HepG2 (cell line): ENCODE measurements at regions not wholly inside any gene's neighbourhood (a gene's known extent, or its start where the extent isn't known, plus 50 kb on each side); places are given as distances from the start of the nearest gene placed in this dataset.
A peak's percentile ranks its signal among the peaks of the same experiment; 100 is the strongest.

Experiments used
- FOXA1 ChIP-seq, 2 experiments: fragments of 450-650 bp in 1 of 2; sonication (generic) in 1 of 2; formaldehyde crosslinking in 1 of 2; IDR thresholded peaks; 2 replicates each; pipeline versions ENCODE4 v1.4.0 to v1.6.1; 2016 to 2020; ENCODE audit warnings: missing genetic modification reagents in 1 of 2
- HMGA1 ChIP-seq: sonication (generic); formaldehyde crosslinking; conservative IDR thresholded peaks from 2 replicates; pipeline ENCODE4 v1.4.0; 2020; ENCODE audit warnings: missing genetic modification reagents
- HNF1A ChIP-seq, 2 experiments: sonication (generic) in 1 of 2; formaldehyde crosslinking in 1 of 2; IDR thresholded peaks; 2 replicates each; pipeline versions ENCODE4 v1.4.0 to v1.6.1; 2016 to 2020; ENCODE audit warnings: borderline replicate concordance in 1 of 2, low read depth in 1 of 2, mild to moderate bottlenecking in 1 of 2, missing genetic modification reagents in 1 of 2
- HNRNPUL1 ChIP-seq: fragments of 200-400 bp; formaldehyde crosslinking; IDR thresholded peaks from 2 replicates; pipeline ENCODE4 v1.6.1; 2017; ENCODE audit warnings: low read depth, mild to moderate bottlenecking, low read length, moderate library complexity
- IRF9 ChIP-seq: sonication (generic); formaldehyde crosslinking; IDR thresholded peaks from 2 replicates; pipeline ENCODE4 v1.8.0; 2022; ENCODE audit warnings: missing genetic modification reagents, mild to moderate bottlenecking, borderline replicate concordance
- JARID2 ChIP-seq: sonication (generic); formaldehyde crosslinking; IDR thresholded peaks from 2 replicates; pipeline ENCODE4 v1.8.1; 2023; ENCODE audit warnings: missing genetic modification reagents, inconsistent platforms; ENCODE audit not compliant: insufficient replicate concordance
- KAT8 ChIP-seq: IDR thresholded peaks from 2 replicates; pipeline ENCODE4 v1.6.1; 2016; ENCODE audit warnings: missing genetic modification reagents, missing compliant biosample characterization
- KDM2A ChIP-seq: sonication (generic); formaldehyde crosslinking; IDR thresholded peaks from 2 replicates; pipeline ENCODE4 v1.4.0; 2020; ENCODE audit warnings: low read depth, missing genetic modification reagents, borderline replicate concordance
- NKX3-1 ChIP-seq: sonication (generic); formaldehyde crosslinking; IDR thresholded peaks from 2 replicates; pipeline ENCODE4 v1.5.0; 2020; ENCODE audit warnings: missing genetic modification reagents
- RELA ChIP-seq: sonication (generic); formaldehyde crosslinking; IDR thresholded peaks from 2 replicates; pipeline ENCODE4 v1.4.0; 2020; ENCODE audit warnings: missing genetic modification reagents
- RXRB ChIP-seq: IDR thresholded peaks from 2 replicates; pipeline ENCODE4 v1.6.1; 2016; ENCODE audit warnings: borderline replicate concordance, missing genetic modification reagents, missing compliant biosample characterization
- SOX5 ChIP-seq: IDR thresholded peaks from 2 replicates; pipeline ENCODE4 v1.6.1; 2016; ENCODE audit warnings: borderline replicate concordance
- ZMYM4 ChIP-seq: sonication (generic); formaldehyde crosslinking; IDR thresholded peaks from 2 replicates; pipeline ENCODE4 v1.8.1; 2023; ENCODE audit warnings: mild to moderate bottlenecking, missing genetic modification reagents
- ZNF282 ChIP-seq: fragments of 450-650 bp; IDR thresholded peaks from 2 replicates; pipeline ENCODE4 v1.6.1; 2018; ENCODE audit not compliant: partially characterized antibody
- ZNF33B ChIP-seq: sonication (generic); formaldehyde crosslinking; IDR thresholded peaks from 2 replicates; pipeline ENCODE4 v1.5.1; 2020; ENCODE audit warnings: mild to moderate bottlenecking, missing genetic modification reagents
- ZNF367 ChIP-seq: sonication (generic); formaldehyde crosslinking; IDR thresholded peaks from 2 replicates; pipeline ENCODE4 v1.4.0; 2020; ENCODE audit warnings: missing genetic modification reagents, borderline replicate concordance
- ZNF570 ChIP-seq: sonication (generic); formaldehyde crosslinking; IDR thresholded peaks from 2 replicates; pipeline ENCODE4 v1.4.0; 2020; ENCODE audit warnings: mild to moderate bottlenecking, missing genetic modification reagents, borderline replicate concordance
- ZNF644 ChIP-seq: IDR thresholded peaks from 2 replicates; pipeline ENCODE4 v1.6.1; 2016; ENCODE audit warnings: low read depth
- TF ChIP-seq, protein P1 (sequence below): IDR thresholded peaks from 2 replicates; pipeline ENCODE4 v1.4.0; 2020; ENCODE audit warnings: mild to moderate bottlenecking, missing genetic modification reagents
- TF ChIP-seq, protein P2 (sequence below): sonication (generic); formaldehyde crosslinking; IDR thresholded peaks from 2 replicates; pipeline ENCODE4 v1.5.0; 2020; ENCODE audit warnings: mild to moderate bottlenecking, missing genetic modification reagents, moderate library complexity

- no peak for TF ChIP-seq FOXA1 (IDR thresholded peaks at IDR 0.05)
- TF ChIP-seq FOXA1 (CRISPR knock-in tag; IDR thresholded peaks at IDR 0.05) = peak; percentile 60
- TF ChIP-seq RXRB (CRISPR knock-in tag) = peak; percentile 44
- TF ChIP-seq ZNF282 = no peak
- peak; percentile 61 for TF ChIP-seq ZMYM4 (CRISPR knock-in tag)
- no peak for TF ChIP-seq JARID2 (CRISPR knock-in tag)
- no peak for TF ChIP-seq ZNF33B (CRISPR knock-in tag)
- TF ChIP-seq SOX5 (CRISPR knock-in tag) = peak; percentile 47; the same call in 1 of the 2 replicates
- TF ChIP-seq ZNF367 (CRISPR knock-in tag) = no peak
- TF ChIP-seq, protein P1, sequence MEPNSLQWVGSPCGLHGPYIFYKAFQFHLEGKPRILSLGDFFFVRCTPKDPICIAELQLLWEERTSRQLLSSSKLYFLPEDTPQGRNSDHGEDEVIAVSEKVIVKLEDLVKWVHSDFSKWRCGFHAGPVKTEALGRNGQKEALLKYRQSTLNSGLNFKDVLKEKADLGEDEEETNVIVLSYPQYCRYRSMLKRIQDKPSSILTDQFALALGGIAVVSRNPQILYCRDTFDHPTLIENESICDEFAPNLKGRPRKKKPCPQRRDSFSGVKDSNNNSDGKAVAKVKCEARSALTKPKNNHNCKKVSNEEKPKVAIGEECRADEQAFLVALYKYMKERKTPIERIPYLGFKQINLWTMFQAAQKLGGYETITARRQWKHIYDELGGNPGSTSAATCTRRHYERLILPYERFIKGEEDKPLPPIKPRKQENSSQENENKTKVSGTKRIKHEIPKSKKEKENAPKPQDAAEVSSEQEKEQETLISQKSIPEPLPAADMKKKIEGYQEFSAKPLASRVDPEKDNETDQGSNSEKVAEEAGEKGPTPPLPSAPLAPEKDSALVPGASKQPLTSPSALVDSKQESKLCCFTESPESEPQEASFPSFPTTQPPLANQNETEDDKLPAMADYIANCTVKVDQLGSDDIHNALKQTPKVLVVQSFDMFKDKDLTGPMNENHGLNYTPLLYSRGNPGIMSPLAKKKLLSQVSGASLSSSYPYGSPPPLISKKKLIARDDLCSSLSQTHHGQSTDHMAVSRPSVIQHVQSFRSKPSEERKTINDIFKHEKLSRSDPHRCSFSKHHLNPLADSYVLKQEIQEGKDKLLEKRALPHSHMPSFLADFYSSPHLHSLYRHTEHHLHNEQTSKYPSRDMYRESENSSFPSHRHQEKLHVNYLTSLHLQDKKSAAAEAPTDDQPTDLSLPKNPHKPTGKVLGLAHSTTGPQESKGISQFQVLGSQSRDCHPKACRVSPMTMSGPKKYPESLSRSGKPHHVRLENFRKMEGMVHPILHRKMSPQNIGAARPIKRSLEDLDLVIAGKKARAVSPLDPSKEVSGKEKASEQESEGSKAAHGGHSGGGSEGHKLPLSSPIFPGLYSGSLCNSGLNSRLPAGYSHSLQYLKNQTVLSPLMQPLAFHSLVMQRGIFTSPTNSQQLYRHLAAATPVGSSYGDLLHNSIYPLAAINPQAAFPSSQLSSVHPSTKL (CRISPR knock-in tag) = peak; percentile 54
- no peak for TF ChIP-seq NKX3-1 (CRISPR knock-in tag)
- no peak for TF ChIP-seq KDM2A (CRISPR knock-in tag)
- peak; percentile 83 for TF ChIP-seq HNF1A (IDR thresholded peaks at IDR 0.05; ENCODE audit: low read depth)
- TF ChIP-seq HNF1A (CRISPR knock-in tag; IDR thresholded peaks at IDR 0.05; ENCODE audit: borderline replicate concordance) = peak; percentile 89
- TF ChIP-seq IRF9 (CRISPR knock-in tag) = no peak
- TF ChIP-seq, protein P2, sequence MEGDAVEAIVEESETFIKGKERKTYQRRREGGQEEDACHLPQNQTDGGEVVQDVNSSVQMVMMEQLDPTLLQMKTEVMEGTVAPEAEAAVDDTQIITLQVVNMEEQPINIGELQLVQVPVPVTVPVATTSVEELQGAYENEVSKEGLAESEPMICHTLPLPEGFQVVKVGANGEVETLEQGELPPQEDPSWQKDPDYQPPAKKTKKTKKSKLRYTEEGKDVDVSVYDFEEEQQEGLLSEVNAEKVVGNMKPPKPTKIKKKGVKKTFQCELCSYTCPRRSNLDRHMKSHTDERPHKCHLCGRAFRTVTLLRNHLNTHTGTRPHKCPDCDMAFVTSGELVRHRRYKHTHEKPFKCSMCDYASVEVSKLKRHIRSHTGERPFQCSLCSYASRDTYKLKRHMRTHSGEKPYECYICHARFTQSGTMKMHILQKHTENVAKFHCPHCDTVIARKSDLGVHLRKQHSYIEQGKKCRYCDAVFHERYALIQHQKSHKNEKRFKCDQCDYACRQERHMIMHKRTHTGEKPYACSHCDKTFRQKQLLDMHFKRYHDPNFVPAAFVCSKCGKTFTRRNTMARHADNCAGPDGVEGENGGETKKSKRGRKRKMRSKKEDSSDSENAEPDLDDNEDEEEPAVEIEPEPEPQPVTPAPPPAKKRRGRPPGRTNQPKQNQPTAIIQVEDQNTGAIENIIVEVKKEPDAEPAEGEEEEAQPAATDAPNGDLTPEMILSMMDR = peak; percentile 49
- no peak for TF ChIP-seq HMGA1
- TF ChIP-seq KAT8 (CRISPR knock-in tag) = 0 out of 2 replicates have a peak, but pooled peaks have one; percentile 39
- peak; percentile 27; the same call in 1 of the 2 replicates for TF ChIP-seq HNRNPUL1
- TF ChIP-seq ZNF570 (CRISPR knock-in tag) = no peak
- peak; percentile 58; the same call in 1 of the 2 replicates for TF ChIP-seq ZNF644
- no peak for TF ChIP-seq RELA (CRISPR knock-in tag)
Measured at GRCh38 chr9:82582693-82583092, 480.2 kb downstream of the RASEF start (continued).
